ENCODE measurements at regions not wholly inside any gene's neighbourhood (a gene's known extent, or its start where the extent isn't known, plus 50 kb on each side); places are given as distances from the start of the nearest gene placed in this dataset.

- H3K4me1 ChIP-seq (replicated peaks in 1 of 2; ENCODE audit: control insufficient read depth in 2 of 2, insufficient read depth in 2 of 2, low read length in 2 of 2), result no peaks in the 10 kb centered on the region
- H3K4me3 ChIP-seq, result no peak overlapping the region
- in situ Hi-C loops (cut with MboI) (no loop called here), intact Hi-C loops (cut with micrococcal nuclease) (no loop called here)
- H4K20me1 ChIP-seq (replicated peaks; ENCODE audit: control insufficient read depth, insufficient read depth, low read length), result no peaks in the 10 kb centered on the region
- H3K36me3 ChIP-seq (ENCODE audit: control insufficient read depth, insufficient read depth, low read length), result no peaks in the 10 kb centered on the region
- DNase-seq (ENCODE audit: extremely low read depth in 1 of 4, low spot score in 3 of 4) (no peak), ATAC-seq (no peak), FAIRE-seq (no peak)
- no peak overlapping the region for H3K27ac ChIP-seq (ENCODE audit: extremely low read depth, low read depth, low read length)
- TF ChIP-seq ZBED1 (IDR thresholded peaks at IDR 0.05), result no peak
- no peak for TF ChIP-seq SUPT5H (IDR thresholded peaks at IDR 0.05)
- no peak for TF ChIP-seq HNRNPLL (IDR thresholded peaks at IDR 0.05; ENCODE audit: low read depth, low read length, poor library complexity, severe bottlenecking)
- no peak for TF ChIP-seq GTF2E2 (tag; IDR thresholded peaks at IDR 0.05)
- no peak for TF ChIP-seq ATF2 (CRISPR knock-in tag; IDR thresholded peaks at IDR 0.05)
- no peak for TF ChIP-seq ZBTB7A (IDR thresholded peaks at IDR 0.05; ENCODE audit: borderline replicate concordance, control insufficient read depth, low read depth, low read length)
- no peak for TF ChIP-seq POLR2AphosphoS2 (IDR thresholded peaks at IDR 0.05; ENCODE audit: low read length)
- TF ChIP-seq MTA1 (IDR thresholded peaks at IDR 0.05; ENCODE audit: borderline replicate concordance), result no peak
- no peak for TF ChIP-seq CTBP1 (IDR thresholded peaks at IDR 0.05; ENCODE audit: borderline replicate concordance)
- TF ChIP-seq ZZZ3 (IDR thresholded peaks at IDR 0.05), result no peak
- no peak for TF ChIP-seq CREB5 (CRISPR knock-in tag; IDR thresholded peaks at IDR 0.05)
- no peak for TF ChIP-seq ESRRA (IDR thresholded peaks at IDR 0.05; ENCODE audit: borderline replicate concordance, low read depth)
- H2AFZ ChIP-seq (ENCODE audit: low read depth, low read length), result no peak overlapping the region
- no TSS peak for BruUV-seq (replicated peaks)
- H3K9me1 ChIP-seq (ENCODE audit: control insufficient read depth, insufficient read depth, low read length), result no peaks in the 10 kb centered on the region
- H3K9ac ChIP-seq (ENCODE audit: insufficient read depth in 1 of 2, low read depth in 2 of 2, low read length in 2 of 2), result no peak overlapping the region
- CTCF ChIA-PET (ENCODE audit: low intra/inter-chr PET ratio), result no interaction called here
- 0% methylated on average over 2 of the region's 12 CpGs for WGBS (ENCODE audit: insufficient coverage, low coverage, missing lambda C conversion rate)
- H3K4me2 ChIP-seq (ENCODE audit: insufficient read depth, low read length), result no peak overlapping the region
- POLR2A ChIA-PET, result no interaction called here
- H3K9me3 ChIP-seq (replicated peaks; ENCODE audit: control insufficient read depth, insufficient read depth, low read depth, low read length), result no peaks in the 10 kb centered on the region
- no peaks in the 10 kb centered on the region for H3K27me3 ChIP-seq (ENCODE audit: control insufficient read depth in 2 of 2, insufficient read depth in 2 of 2, low read length in 2 of 2)
- H3K79me2 ChIP-seq (ENCODE audit: control insufficient read depth, insufficient read depth, low read length), result no peaks in the 10 kb centered on the region
Measured at GRCh38 chr2:221775096-221775495, 203.0 kb upstream of the EPHA4 start.

Data from K562 (cell line).